Chondrocyte (in vitro differentiated cells): ENCODE measurements at regions not wholly inside any gene's neighbourhood (a gene's known extent, or its start where the extent isn't known, plus 50 kb on each side); places are given as distances from the start of the nearest gene placed in this dataset.

Source experiments
- DNase-seq: peaks from one replicate; pipeline ENCODE4 v3.0.0; 2021; ENCODE audit warnings: mixed read lengths, low spot score
- H3K27ac Mint-ChIP-seq: one replicate; pipeline ENCODE4 v1.8.0; 2021; ENCODE audit warnings: mild to moderate bottlenecking, moderate library complexity, mixed read lengths; ENCODE audit not compliant: unreplicated experiment
- H3K27me3 Mint-ChIP-seq: 2 replicates; pipeline ENCODE4 v1.8.0; 2021; ENCODE audit warnings: low read depth, mixed read lengths
- H3K36me3 Mint-ChIP-seq: 2 replicates; pipeline ENCODE4 v1.8.0; 2021; ENCODE audit warnings: low read depth, mixed read lengths
- H3K4me1 Mint-ChIP-seq: 2 replicates; pipeline ENCODE4 v1.8.0; 2021; ENCODE audit warnings: low read depth, mild to moderate bottlenecking, mixed read lengths
- H3K4me3 Mint-ChIP-seq: one replicate; pipeline ENCODE4 v1.8.0; 2021; ENCODE audit warnings: mild to moderate bottlenecking, moderate library complexity, mixed read lengths; ENCODE audit not compliant: unreplicated experiment
- H3K9me3 Mint-ChIP-seq: 2 replicates; pipeline ENCODE4 v1.8.0; 2021; ENCODE audit warnings: low read depth, mixed read lengths
- CTCF ChIP-seq: fragments of 200-600 bp; sonication (generic); IDR thresholded peaks from 2 replicates; pipeline ENCODE4 v1.5.0; 2021; ENCODE audit warnings: antibody characterized with exemption, mild to moderate bottlenecking, moderate library complexity

GRCh38 chr6:97947841-97948240 is 664.8 kb upstream of the MMS22L start:
- H3K9me3 Mint-ChIP-seq: peaks cover 4% of the 10 kb centered on the region
- DNase-seq: no peak

DNA sequence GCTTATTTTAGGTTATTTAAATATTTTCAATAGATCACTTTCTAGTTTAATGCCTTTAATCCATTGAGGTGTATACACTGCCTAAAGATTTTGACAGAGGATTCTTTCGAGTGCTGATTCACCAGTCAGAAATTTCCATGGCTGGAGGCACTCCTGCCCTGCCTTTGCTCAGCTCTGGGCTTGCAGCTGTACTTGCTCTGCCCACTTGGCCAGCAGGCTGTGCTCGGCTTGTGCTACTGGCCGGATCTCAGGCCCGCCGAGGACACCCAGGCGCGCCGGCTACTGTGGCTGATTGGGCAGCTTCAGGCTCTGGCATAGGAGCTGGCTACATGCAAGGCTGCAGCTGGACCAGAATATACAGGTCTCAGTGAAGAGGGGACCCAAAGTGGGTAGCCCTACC is 675.1 kb upstream of the MMS22L start:
- Mint-ChIP-seq H3K4me1 (peaks cover 5% of the 10 kb centered on the region), H3K9me3 (no peaks in the 10 kb centered on the region), H3K27ac (no peak overlapping the region), H3K4me3 (no peak overlapping the region), H3K27me3 (no peaks in the 10 kb centered on the region), H3K36me3 (no peaks in the 10 kb centered on the region)
- DNase-seq: peak; percentile 75
- TF ChIP-seq CTCF: peak; percentile 51

More at GRCh38 chr6:97947841-97948240, 664.8 kb upstream of the MMS22L start:
- Mint-ChIP-seq H3K27ac (no peak overlapping the region), H3K36me3 (no peaks in the 10 kb centered on the region), H3K4me3 (no peak overlapping the region), H3K27me3 (peaks cover 5% of the 10 kb centered on the region), H3K4me1 (no peaks in the 10 kb centered on the region)
- TF ChIP-seq CTCF: no peak

- no peak overlapping the region for H3K27ac Mint-ChIP-seq
- no peak for DNase-seq
- H3K27me3 Mint-ChIP-seq: no peaks in the 10 kb centered on the region
- H3K36me3 Mint-ChIP-seq: no peaks in the 10 kb centered on the region
- H3K9me3 Mint-ChIP-seq: no peaks in the 10 kb centered on the region
- H3K4me3 Mint-ChIP-seq: no peak overlapping the region
- peaks cover 6% of the 10 kb centered on the region for H3K4me1 Mint-ChIP-seq
- no peak for TF ChIP-seq CTCF
These were observed 680.2 kb upstream of the MMS22L start for GRCh38 chr6:97963193-97963592.

DNA sequence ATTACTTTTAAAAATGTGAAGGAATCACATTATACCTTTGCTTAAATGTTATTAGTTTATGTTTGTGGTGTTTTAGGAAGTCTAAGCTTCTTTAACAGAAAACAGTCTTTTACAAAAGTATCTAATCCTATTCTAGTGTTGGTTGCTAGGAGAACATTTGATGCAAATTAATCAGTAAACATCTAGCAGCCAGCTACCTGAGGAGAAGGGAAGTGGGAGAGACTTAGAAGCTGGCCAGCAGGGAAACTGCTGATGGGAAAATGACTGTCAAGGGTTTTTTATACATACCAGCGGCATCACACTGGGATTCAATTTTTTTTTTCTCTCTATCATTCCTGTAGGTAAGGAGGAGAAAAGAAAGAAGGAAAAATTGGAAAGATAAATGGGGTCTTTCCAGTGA is 686.0 kb upstream of the MMS22L start:
- Mint-ChIP-seq H3K36me3 (no peaks in the 10 kb centered on the region), H3K27me3 (no peaks in the 10 kb centered on the region), H3K4me3 (no peak overlapping the region), H3K27ac (no peak overlapping the region), H3K9me3 (peaks cover 1% of the 10 kb centered on the region), H3K4me1 (no peaks in the 10 kb centered on the region)
- no peak for TF ChIP-seq CTCF
- DNase-seq: no peak

- no peaks in the 10 kb centered on the region for H3K4me1 Mint-ChIP-seq
- peaks cover 3% of the 10 kb centered on the region for H3K9me3 Mint-ChIP-seq
- TF ChIP-seq CTCF: no peak
- peaks cover 2% of the 10 kb centered on the region for H3K27me3 Mint-ChIP-seq
- DNase-seq: no peak
- H3K36me3 Mint-ChIP-seq: no peaks in the 10 kb centered on the region
- no peak overlapping the region for H3K4me3 Mint-ChIP-seq
- H3K27ac Mint-ChIP-seq: no peak overlapping the region
These were observed 694.1 kb upstream of the MMS22L start for GRCh38 chr6:97977084-97977483.
